ENCODE measurements at regions not wholly inside any gene's neighbourhood (a gene's known extent, or its start where the extent isn't known, plus 50 kb on each side); places are given as distances from the start of the nearest gene placed in this dataset.

GRCh38 chr7:22645418-22646181 lies 81.4 kb upstream of the IL6 start:
- no peaks in the 10 kb centered on the region for H3K4me1 ChIP-seq
- DNase-seq, result no peak
- H3K9me3 ChIP-seq, result no peaks in the 10 kb centered on the region
- H3K27ac ChIP-seq, result no peak overlapping the region
- no peaks in the 10 kb centered on the region for H3K36me3 ChIP-seq
- no peak overlapping the region for H3K4me3 ChIP-seq (replicated peaks in 1 of 3)
- TF ChIP-seq CTCF (IDR thresholded peaks at IDR 0.05), result no peak
- no peak for TF ChIP-seq POLR2A (IDR thresholded peaks at IDR 0.05)
- H3K27me3 ChIP-seq, result no peaks in the 10 kb centered on the region
- intact Hi-C loops (cut with DNase I), result no loop called here

GRCh38 chr7:22642454-22642853 lies 84.5 kb upstream of the IL6 start:
- H3K27me3 ChIP-seq, result no peaks in the 10 kb centered on the region
- TF ChIP-seq CTCF (IDR thresholded peaks at IDR 0.05) (no peak), POLR2A (IDR thresholded peaks at IDR 0.05) (no peak)
- intact Hi-C loops (cut with DNase I), result no loop called here
- no peak for DNase-seq
- no peak overlapping the region for H3K27ac ChIP-seq
- H3K4me3 ChIP-seq (replicated peaks in 1 of 3), result no peak overlapping the region
- H3K36me3 ChIP-seq, result no peaks in the 10 kb centered on the region
- no peaks in the 10 kb centered on the region for H3K4me1 ChIP-seq
- H3K9me3 ChIP-seq, result no peaks in the 10 kb centered on the region

- Histone ChIP-seq H3K4me1 (no peaks in the 10 kb centered on the region), H3K4me3 (replicated peaks in 1 of 3) (no peak overlapping the region), H3K27me3 (no peaks in the 10 kb centered on the region), H3K9me3 (no peaks in the 10 kb centered on the region), H3K36me3 (no peaks in the 10 kb centered on the region), H3K27ac (no peak overlapping the region)
- 92 to 95% methylated on average over 8 of the region's 8 CpGs for WGBS, 2 donors
- intact Hi-C loops (cut with DNase I), result no loop called here
- DNase-seq, result no peak
- no peak for TF ChIP-seq POLR2A (IDR thresholded peaks at IDR 0.05)
- TF ChIP-seq CTCF (IDR thresholded peaks at IDR 0.05), result no peak
These were observed 86.7 kb upstream of the IL6 start for GRCh38 chr7:22640269-22640668.

- Histone ChIP-seq H3K27me3 (no peaks in the 10 kb centered on the region), H3K27ac (no peak overlapping the region), H3K4me1 (no peaks in the 10 kb centered on the region), H3K4me3 (replicated peaks in 1 of 3) (no peak overlapping the region), H3K9me3 (no peaks in the 10 kb centered on the region), H3K36me3 (no peaks in the 10 kb centered on the region)
- TF ChIP-seq POLR2A (IDR thresholded peaks at IDR 0.05) (no peak), CTCF (IDR thresholded peaks at IDR 0.05) (no peak)
- no peak for DNase-seq
- intact Hi-C loops (cut with DNase I), result no loop called here
- 89 to 92% methylated on average over 4 of the region's 4 CpGs for WGBS, 2 donors
These were observed 87.6 kb upstream of the IL6 start for GRCh38 chr7:22639396-22639795.

GRCh38 chr7:22635349-22635748 lies 91.7 kb upstream of the IL6 start:
- Histone ChIP-seq H3K4me3 (replicated peaks in 1 of 3) (no peak overlapping the region), H3K27ac (no peak overlapping the region)

More at GRCh38 chr7:22635349-22635748, 91.7 kb upstream of the IL6 start:
- Histone ChIP-seq H3K4me1 (no peaks in the 10 kb centered on the region), H3K27me3 (no peaks in the 10 kb centered on the region), H3K36me3 (no peaks in the 10 kb centered on the region), H3K9me3 (no peaks in the 10 kb centered on the region)
- intact Hi-C loops (cut with DNase I), result no loop called here
- WGBS, 2 donors, result 83 to 85% methylated on average over 1 of the region's 1 CpG
- no peak for DNase-seq
- TF ChIP-seq CTCF (IDR thresholded peaks at IDR 0.05) (no peak), POLR2A (IDR thresholded peaks at IDR 0.05) (no peak)

All from thyroid gland (tissue), 4 donors.